Upper lobe of left lung (tissue), 4 donors: ENCODE measurements at regions not wholly inside any gene's neighbourhood (a gene's known extent, or its start where the extent isn't known, plus 50 kb on each side); places are given as distances from the start of the nearest gene placed in this dataset.

ENCODE experiments used
- CTCF ChIP-seq, 6 experiments: fragments of 450-650 bp in 4 of 6; fragments of 200-600 bp in 2 of 6; sonication (generic) in 2 of 6; IDR thresholded peaks; one replicate each; pipeline ENCODE4 v1.5.1; 2016 to 2019; ENCODE audit warnings: antibody characterized with exemption in 6 of 6
- EP300 ChIP-seq, 4 donors: sonication (generic); formaldehyde crosslinking; IDR thresholded peaks; one replicate each; pipeline ENCODE4 v1.5.1; 2017; ENCODE audit warnings: antibody characterized with exemption in 4 of 4, control low read depth in 2 of 4
- POLR2A ChIP-seq, 4 donors: fragments of 450-650 bp; IDR thresholded peaks; one replicate each; pipeline ENCODE4 v1.5.1; 2016 to 2017; ENCODE audit warnings: antibody characterized with exemption in 4 of 4, mild to moderate bottlenecking in 2 of 4
- POLR2AphosphoS5 ChIP-seq, 2 donors: sonication (generic); formaldehyde crosslinking; IDR thresholded peaks; one replicate each; pipeline ENCODE4 v1.5.1; 2017; ENCODE audit warnings: antibody characterized with exemption in 2 of 2

GRCh38 chr2:16296038-16296290 lies 355.6 kb downstream of the MYCN start:
- TF ChIP-seq CTCF (IDR thresholded peaks at IDR 0.05) (no peak), POLR2A (IDR thresholded peaks at IDR 0.05) (no peak), POLR2AphosphoS5 (IDR thresholded peaks at IDR 0.05) (no peak), EP300 (IDR thresholded peaks at IDR 0.05) (no peak)
